ENCODE measurements at regions not wholly inside any gene's neighbourhood (a gene's known extent, or its start where the extent isn't known, plus 50 kb on each side); places are given as distances from the start of the nearest gene placed in this dataset.
"Not testable (repeated sequence)": the region's sequence is repeated elsewhere in the genome, so short reads cannot be mapped to it uniquely, and the experiment has no call there.

DNA sequence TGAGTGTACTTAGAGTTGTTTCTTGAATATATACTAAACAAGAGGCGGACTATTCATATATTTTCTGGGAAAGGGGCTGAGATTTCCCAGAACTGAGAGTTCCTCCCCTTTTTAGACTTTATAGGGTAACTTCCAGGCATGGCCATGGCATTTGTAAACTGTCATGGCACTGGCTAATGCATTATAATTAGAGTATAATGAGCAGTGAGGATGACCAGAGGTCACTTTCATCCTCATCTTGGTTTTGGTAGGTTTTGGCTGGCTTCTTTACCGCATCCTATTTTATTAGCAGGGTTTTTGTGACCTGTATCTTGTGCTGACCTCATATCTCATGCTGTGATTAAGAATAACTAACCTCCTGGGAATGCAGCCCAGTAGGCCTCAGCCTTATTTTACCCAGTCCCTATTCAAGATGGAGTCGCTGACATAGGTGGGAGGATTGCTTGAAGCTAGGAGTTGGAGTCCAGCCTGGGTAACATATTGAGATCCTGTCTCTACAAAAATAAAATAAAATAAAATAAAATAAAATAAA, 91.4 kb downstream of the MOBP start:
- no peak for DNase-seq (ENCODE audit: low spot score)

DNA sequence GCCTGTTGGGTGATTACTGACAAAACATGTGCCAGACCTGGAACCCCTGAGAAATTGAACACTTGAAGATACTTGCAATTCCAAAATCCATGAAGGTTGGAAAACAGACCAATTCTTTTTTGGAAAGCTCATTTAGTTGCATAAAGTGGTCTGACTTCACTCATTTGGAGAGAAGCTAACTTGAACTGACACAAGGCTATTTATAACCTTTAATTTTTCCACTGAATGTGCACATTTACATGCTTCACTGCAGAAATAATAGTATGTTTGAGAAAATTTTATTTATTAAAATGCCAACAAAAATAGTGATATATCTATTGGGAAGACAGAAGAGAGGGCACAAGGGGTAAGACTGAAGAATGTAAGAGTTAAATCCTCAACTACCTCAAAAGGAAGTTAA, 92.1 kb downstream of the MOBP start:
- no peak for DNase-seq (ENCODE audit: low spot score)

DNA sequence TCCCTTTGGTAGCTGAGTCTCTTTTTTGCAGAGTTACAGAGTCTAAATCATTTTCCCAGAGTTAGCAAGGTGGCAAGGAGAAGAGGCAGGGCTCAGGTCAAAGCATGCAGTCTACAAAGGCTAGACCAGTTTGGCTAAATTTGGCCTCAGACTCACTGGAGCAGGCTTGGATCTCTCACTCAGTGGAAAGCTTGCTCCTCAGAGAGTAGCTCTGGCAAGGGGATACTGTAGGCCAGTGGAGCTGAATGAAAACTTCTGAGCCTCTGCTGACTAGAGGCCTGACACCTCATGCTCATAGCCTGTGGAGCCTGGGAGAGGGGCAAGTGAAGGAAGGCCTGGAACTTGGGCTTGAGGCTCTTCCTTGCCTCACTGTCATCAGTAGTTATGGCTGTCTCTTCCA, 101.0 kb downstream of the MOBP start:
- no peak for DNase-seq (ENCODE audit: low spot score)

DNA sequence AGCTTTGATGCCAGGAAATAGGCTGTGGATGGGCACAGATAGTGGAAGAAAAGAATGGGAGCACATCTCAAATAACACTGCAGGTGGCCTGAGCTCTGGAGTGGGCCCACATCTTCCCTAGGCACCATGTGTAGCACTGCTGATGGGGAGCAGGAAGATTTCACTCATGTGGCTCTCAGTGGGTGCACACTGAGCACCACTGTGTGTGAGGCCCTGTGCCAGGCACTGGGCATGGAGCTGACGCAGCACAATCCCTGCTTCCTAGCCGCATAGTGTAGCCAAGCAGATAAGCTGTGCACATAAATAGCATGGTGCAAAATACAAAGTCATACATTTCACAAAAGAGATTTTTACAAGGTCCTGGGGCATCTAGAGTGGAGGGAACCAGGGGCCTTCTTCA, 101.6 kb downstream of the MOBP start:
- no peak for DNase-seq (ENCODE audit: low spot score)

DNA sequence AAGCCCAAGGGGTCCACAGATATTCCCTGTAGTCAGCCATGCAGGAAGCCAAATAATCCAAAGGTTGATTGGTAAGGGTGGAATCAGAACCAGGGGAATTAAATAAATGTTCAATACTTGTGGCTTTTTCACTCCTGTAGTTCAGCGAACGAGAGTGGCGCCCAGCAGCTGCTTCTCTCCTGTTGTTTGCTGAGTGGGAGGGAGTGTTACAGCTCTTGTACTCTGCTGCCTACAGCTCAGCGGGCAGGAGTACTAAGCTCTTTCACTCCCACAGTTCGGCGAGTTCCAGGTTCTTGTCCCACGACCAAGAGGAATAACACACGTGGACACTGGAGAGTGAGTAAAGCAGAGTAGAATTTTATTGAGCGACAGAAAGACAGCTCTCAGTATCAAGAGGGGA, 105.9 kb downstream of the MOBP start:
- DNase-seq (ENCODE audit: low spot score), result no peak

DNA sequence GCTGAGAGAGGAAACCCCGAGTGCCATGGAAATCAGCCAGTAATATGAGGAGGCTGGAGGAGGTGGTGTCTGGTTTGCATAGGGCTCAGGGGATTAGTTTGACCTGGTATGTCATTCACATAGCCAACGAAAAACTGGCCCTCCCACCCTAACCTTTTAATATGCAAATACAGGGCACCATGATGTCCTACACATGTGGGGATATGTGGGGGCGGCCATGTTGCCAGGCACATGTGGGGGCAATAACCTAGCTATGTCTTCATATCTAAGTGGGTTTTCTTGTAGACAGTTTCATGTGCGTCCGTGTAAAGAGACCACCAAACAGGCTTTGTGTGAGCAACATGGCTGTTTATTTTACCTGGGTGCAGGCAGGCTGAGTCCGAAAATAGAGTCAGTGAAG, 110.1 kb downstream of the MOBP start:
- DNase-seq (ENCODE audit: low spot score), result no peak

DNA sequence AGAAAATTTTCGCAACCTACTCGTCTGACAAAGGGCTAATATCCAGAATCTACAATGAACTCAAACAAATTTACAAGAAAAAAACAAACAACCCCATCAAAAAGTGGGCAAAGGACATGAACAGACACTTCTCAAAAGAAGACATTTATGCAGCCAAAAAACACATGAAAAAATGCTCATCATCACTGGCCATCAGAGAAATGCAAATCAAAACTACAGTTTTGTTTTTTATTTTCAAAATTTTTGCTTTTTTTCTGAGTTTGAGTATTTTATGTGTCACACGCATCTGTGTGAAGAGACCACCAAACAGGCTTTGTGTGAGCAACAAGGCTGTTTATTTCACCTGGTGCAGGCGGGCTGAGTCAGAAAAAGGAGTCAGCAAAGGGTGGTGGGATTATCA, 118.7 kb downstream of the MOBP start:
- DNase-seq (ENCODE audit: low spot score), result not testable (repeated sequence)

DNA sequence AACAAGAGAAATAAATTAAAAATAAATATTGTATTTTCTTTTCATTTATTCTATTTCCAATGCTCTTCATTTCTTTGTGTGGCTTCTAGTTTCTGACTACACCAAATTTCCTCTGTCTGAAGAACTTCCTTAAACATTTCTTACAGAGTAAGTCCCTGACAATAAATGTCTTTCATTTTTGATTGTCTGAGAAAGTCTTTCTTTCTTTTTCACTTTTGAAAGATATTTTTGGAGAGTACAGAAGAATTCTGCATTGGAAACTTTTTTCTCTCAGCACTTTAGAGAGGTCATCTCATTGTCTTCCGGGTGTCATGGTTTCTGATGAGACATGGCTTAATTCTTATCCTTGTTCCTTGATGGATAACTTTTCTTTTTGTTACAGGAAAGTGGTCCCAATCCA, 119.6 kb downstream of the MOBP start:
- no peak for DNase-seq (ENCODE audit: low spot score)

DNA sequence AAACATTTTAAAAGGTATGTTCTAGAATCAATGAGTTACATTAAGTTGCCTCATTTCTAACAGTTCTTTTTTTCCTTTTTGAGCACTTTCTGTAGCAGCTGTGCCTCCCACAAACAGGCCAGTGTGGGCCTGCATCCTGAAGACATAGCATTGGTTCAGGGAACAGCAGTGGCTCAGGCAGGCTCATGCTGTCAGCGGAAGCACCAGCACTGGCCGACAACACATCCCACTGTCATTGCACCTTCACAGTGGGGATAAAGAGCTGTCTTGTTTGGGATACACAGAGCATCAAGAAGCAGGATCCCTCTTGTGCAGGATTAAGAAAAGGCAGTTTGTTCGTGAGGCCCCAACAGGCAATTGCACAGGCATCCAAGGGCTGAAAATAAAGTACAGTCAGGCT, 123.3 kb downstream of the MOBP start:
- no peak for DNase-seq (ENCODE audit: low spot score)

DNA sequence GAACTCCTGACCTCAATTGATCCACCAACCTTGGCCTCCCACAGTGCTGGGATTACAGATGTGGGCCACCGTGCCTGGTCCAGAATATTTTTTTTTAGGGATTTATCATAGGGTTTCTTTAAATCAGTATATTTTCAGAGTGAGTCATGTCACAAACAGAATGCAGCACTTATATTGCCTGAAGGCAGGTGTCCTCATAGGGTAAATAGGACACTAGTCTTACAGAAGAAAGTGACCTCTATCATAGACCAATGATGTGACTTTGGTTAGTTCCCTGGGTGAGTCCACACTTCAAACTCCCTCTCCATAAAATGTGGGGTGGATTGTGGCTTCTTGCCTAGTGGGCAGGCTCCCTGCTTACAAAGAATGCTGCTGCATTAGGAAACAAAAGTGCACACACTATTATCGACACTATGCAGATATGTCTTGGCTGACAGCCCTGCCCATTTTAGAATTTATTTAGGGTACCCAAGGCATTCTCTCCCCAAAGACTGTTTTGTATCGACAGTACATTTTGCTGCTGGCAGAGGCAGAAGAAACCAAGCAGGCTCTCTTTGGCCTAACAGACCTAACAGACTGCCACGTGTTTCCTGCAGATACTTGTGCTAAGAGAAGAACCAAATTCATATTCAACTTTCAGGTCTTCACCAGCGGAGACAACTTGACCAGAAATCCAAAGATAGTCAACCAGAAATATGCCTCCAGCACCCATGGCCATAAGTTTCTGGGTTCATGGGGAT, 125.0 kb downstream of the MOBP start:
- DNase-seq (ENCODE audit: low spot score), result no peak

DNA sequence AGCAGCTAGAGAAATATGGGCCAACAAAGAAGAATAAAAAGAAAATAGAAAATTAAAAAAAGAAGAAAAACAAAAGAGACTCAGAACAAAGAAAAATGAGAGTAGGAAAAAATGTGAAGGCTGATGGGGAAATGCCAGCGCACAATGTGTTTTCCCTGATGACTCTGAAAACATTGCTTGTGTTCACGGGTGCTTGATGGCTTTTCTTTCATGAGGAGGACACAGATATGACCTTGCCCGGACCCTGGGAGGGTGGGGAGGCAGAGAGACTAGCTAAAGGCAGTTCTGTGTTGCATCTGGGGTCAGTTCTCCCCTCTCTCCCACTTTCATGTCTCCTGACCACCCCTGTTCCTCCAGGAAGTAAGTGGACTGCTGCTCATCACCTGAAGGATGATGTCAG, 125.9 kb downstream of the MOBP start:
- no peak for DNase-seq (ENCODE audit: low spot score)

DNA sequence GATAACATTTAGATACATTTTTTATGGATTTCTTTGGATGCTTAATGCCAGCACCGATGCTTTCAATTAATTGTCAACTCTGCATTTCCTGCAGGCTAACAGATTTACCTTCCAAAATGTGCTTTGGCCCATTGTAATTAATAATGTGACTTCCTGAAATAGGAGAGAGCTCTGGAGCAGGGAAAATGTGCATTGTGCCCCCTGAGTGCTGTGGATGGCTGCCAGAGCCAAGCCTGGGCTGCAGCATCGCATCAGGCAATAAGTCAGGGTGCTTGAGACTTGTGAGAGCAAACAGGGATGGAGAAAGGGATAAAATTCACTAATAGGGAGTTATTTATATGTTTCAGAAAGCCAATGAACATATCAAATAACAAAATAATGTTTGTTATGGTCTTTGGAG, 133.8 kb downstream of the MOBP start:
- no peak for DNase-seq (ENCODE audit: low spot score)

DNA sequence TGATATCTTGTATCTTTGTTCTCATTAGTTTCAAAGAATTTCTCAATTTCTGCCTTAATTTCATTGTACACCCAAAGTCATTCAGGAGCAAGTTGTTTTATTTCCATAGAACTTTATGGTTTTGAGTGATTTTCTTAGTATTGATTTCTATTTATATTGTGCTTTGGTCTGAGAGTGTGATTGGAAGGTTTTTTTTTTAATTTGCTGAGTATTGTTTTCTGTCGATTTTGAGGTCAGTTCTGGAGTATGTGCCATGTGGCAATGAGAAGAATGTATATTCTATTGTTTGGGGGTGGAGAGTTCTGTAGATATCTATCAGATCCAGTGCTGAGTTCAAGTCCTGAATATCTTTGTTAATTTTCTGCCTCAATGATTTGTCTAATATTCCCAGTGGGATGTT, 138.4 kb downstream of the MOBP start:
- no peak for DNase-seq (ENCODE audit: low spot score)

DNA sequence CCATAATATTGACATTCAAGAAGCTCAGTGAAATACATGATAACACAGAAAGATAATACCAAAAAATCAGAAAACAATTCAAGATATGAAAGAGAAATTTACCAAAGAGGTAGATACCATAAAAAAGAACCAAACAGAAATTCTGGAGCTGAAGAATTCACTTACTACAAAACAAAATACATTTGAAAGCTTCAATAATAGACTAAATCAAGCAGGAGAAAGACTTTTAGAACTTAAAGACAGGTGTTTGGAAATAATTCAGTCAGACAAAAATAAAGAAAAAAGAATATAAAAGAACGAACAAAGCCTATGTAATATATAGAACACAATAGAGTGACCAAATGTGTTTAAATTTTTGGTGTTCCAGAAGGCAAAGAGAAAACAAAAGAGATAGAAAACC, 158.7 kb downstream of the MOBP start:
- no peak for DNase-seq (ENCODE audit: low spot score)

DNA sequence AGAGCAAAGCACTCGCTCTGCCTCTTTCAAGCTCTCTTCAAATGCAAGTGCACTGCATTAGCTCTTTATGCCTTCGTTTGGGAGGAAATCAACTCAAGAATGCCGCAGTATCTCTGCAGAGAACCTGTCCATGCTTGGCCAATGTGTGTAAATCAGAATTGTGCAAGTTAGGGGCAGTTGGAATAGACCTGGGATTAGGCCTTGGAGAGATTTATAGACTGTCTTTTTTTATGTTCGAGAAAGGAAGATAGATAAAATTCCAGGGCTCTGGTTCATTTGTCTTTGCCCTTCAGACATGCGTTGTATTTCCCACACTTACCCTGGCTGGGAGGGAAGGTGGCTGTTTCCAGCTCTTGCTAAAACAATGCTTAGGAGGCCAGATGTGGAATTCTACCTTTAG, 163.7 kb downstream of the MOBP start:
- no peak for DNase-seq (ENCODE audit: low spot score)

DNA sequence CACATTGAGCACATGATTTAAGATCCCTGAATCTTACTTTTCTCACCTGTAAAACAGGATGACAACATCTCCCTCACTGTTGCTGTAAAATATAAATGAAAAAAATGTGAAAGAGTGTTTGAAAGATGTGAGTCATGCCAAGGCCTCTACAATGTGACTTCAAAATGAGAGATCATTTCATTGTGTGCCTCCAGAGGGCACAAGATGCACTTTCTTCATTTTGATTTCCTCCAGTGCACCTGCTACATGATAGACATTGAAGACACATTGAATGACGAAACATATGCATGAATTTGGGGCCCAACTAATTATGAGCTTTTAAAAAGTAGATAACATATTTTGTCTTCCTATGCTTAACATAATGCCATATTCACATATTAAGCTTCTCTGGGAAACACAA, 170.3 kb downstream of the MOBP start:
- DNase-seq (ENCODE audit: low spot score), result no peak

DNA sequence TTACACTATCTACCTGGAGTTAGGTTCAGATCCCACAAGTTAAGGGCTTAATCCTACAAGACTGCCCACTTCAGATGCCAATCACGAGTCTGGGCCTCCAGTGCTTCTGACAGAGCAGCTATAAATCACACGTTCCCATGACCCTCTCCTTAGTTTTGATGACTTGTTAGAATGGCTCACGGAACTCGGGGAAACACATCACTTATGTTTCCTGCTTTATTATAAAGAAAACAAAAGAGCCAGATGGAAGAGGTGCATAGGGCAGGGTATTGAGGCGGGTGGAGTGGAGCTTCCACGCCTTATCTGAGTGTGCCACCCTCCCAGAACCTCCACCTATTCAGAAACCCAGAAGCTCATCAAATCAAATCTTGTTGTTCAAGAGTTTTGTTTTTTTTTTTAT, 170.8 kb downstream of the MOBP start:
- no peak for DNase-seq (ENCODE audit: low spot score)

DNA sequence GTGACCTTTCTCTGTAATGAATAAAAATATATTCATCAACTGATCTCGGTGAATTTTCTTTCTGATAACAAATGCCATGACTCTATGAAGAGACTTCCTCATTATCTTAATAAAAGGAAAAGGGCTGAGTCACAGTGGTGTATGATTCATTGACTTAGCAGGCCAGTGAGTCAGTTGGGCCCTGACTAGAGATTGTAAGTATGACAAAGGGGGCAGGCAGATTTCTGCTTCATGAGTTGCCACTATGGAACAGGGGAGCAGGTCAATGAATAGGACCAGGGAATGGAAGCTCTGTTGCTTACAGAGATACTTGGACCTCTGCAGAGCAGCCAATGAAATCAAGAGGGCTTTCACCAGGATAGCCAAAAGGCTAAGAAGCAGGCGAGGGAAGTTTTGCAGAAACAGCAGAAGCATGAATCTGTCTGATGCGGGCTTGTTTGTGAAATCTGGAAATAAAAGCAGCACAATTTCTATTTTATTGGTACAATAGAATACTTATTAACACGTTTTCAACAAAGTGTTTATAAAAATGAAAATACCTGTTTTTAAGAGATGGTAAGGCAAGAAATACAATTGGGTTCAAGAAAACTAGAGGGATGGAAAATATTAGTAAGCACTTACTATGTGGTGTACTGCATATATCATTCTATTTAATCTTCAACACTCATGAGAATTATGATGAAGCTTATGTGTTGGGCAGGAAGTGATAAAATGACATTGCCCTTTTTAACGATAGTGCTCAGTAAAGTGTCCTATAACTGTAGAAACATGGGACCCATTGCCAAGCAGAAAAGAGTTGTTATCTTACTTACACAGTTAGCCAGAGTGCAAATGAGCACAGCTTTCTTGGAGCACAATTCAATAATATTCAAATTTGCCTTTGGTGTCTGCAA, 169.8 kb upstream of the MYRIP start:
- peak; percentile 31 for DNase-seq (ENCODE audit: low spot score)

DNA sequence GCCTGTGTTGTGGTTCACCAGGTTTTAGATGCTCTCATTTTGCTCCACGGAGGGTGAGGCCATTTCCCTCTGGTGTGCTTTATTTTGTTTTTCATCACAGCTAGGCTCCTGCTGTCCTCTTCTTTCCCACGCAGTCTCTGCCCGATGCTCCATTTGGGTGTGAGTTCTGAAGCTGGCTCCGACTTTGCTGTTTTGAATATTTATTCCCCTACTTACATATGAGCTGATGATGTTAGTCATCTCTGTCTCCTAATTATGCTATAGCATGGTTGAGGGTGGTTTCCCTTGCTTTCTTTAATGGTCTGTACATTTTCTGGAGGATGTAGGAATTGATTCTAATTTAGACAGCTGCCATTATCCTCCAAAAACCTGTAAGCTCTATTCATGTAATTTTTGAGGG, 168.1 kb upstream of the MYRIP start:
- DNase-seq (ENCODE audit: low spot score), result no peak

DNA sequence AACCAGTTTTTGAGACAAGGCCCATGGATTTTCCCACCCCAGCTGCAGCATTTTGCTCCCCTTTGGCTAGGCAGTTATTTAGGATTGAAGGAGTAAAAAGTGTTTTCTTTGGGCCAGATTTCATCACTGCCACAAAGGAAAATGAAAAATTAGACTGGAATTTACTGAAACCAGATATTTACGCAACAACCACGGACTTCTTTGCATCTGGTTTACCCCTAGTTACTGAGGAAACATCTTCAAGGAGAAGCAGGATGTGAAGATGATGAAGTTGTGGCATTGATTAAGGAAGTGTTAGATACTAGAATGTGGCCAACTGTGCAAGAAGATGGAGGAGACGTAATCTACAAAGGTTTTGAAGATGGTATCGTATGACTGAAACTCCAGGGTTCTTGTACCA, 165.2 kb upstream of the MYRIP start:
- no peak for DNase-seq (ENCODE audit: low spot score)

DNA sequence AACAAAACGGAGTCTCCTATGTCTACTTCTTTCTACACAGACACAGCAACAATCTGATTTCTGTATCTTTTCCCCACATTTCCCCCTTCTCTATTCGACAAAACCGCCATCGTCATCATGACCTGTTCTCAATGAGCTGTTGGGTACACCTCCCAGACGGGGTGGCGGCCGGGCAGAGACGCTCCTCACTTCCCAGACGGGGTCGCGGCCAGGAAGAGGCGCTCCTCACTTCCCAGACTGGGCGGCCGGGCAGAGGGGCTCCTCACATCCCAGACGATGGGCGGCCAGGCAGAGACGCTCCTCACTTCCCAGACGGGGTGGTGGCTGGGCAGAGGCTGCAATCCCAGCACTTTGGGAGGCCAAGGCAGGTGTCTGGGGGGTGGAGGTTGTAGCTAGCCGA, 158.2 kb upstream of the MYRIP start:
- DNase-seq (ENCODE audit: low spot score), result not testable (repeated sequence)

DNA sequence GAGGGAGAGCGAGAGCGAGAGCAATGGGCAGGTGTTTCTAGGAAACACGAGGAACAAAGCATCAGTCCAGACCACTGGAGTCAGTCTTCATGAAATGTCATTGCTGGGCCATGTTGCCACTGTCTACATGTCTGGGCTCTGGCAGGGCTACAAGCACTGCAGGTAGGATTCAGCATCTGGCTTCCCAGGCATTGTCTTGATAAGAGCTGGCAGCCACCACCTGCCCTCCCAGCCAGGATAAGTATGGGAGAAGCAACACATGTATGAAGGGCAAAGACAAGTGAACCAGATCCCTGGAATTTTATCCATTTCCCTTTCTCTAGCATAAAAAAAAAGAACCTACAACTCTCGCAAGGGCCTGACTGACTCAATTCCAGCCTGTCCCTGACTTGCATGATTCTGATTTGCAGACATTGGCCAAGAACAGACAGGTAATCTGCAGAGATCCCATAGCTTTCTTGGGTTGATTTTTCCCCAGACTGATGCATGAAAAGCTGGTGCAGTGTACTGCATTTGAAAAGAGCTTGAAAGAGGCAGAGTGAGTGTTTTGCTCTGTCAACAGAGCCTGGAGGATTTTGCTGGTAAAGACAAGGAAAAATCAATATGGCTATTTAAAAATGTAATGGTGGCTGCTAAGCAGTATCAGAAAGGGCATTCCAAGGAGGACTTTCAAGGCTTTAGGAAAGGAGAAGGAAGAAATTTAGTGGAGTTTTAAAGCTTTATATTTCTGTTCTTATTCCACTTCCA, 157.2 kb upstream of the MYRIP start:
- no peak for DNase-seq (ENCODE audit: low spot score)
